Psoas muscle (tissue), 7 donors: ENCODE measurements at regions not wholly inside any gene's neighbourhood (a gene's known extent, or its start where the extent isn't known, plus 50 kb on each side); places are given as distances from the start of the nearest gene placed in this dataset.
"Not testable (repeated sequence)": the region's sequence is repeated elsewhere in the genome, so short reads cannot be mapped to it uniquely, and the experiment has no call there.

Experiments used
- ATAC-seq, 4 donors: fragments of 200-7000 bp; cut with Tn5 transposase; one replicate each; pipeline ENCODE4 v1.9.1; 2020; ENCODE audit warnings: moderate library complexity in 3 of 4, mild to moderate bottlenecking in 2 of 4
- DNase-seq, 2 donors: peaks; one replicate each; pipeline ENCODE4 v3.0.0-alpha.2; 2020
- H3K27ac ChIP-seq: fragments of 200-600 bp; one replicate; pipeline ENCODE4 v1.8.0; 2022
- H3K27me3 ChIP-seq, 3 donors: fragments of 200-600 bp in 1 of 3; one replicate each; pipeline versions ENCODE4 v1.6.1 to v1.8.0; 2013 to 2022; ENCODE audit warnings: low read length in 2 of 3, mild to moderate bottlenecking in 2 of 3, moderate library complexity in 1 of 3; ENCODE audit not compliant: insufficient read depth in 3 of 3
- H3K36me3 ChIP-seq, 2 donors: fragments of 200-600 bp in 1 of 2; one replicate each; pipeline versions ENCODE4 v1.6.1 to v1.8.0; 2013 to 2022; ENCODE audit warnings: low read depth in 1 of 2, mild to moderate bottlenecking in 1 of 2, moderate library complexity in 1 of 2; ENCODE audit not compliant: insufficient read depth in 1 of 2
- H3K4me1 ChIP-seq: fragments of 200-600 bp; one replicate; pipeline ENCODE4 v1.8.0; 2022
- H3K4me3 ChIP-seq: fragments of 200-600 bp; one replicate; pipeline ENCODE4 v1.8.0; 2022; ENCODE audit warnings: mild to moderate bottlenecking
- H3K9me3 ChIP-seq: fragments of 200-600 bp; one replicate; pipeline ENCODE4 v1.8.0; 2022
- CTCF ChIP-seq: fragments of 200-600 bp; IDR thresholded peaks from one replicate; pipeline ENCODE4 v1.8.0; 2022; ENCODE audit warnings: antibody characterized with exemption
- WGBS, 3 donors: extraction: QIAGEN DNeasy Blood & Tissue Kit; methylation state at CpG; one replicate each; pipeline versions ENCODE4 v1.1.6 to v1.1.7; 2013; 5-methylcytosine and 5-hydroxymethylcytosine counted together
- intact Hi-C, 2 donors: fragments of 100-400 bp; cut with DNase I; formaldehyde crosslinking; loops; one replicate each; pipeline versions ENCODE4 v1.11.0 to v1.14.2; 2022
- donor health status: healthy with polysubstance abuse.
- donor health status: DM: no; HTN: no; CAD: no; lungs with moderate emphysema.
- donor health status: Bipolar disorder and iron deficiency.
- donor health status: healthy.
- donor health status: DM: yes; HTN: yes; CAD: no.
- donor health status: DM: no; HTN: no; CAD: no.
- donor health status: DM: yes; HTN: yes; CAD: no.

GRCh38 chr18:70405052-70405451 lies 116.2 kb downstream of the SOCS6 start:
- intact Hi-C loops: no loop called here
- no peaks in the 10 kb centered on the region for H3K27me3 ChIP-seq
- H3K9me3 ChIP-seq: no peaks in the 10 kb centered on the region
- no peaks in the 10 kb centered on the region for H3K4me1 ChIP-seq
- H3K27ac ChIP-seq: no peak overlapping the region
- DNase-seq: no peak
- no peaks in the 10 kb centered on the region for H3K36me3 ChIP-seq
- H3K4me3 ChIP-seq: no peak overlapping the region
- no peak for TF ChIP-seq CTCF
- no peak for ATAC-seq
- 73 to 81% (median 77%) methylated on average over 3 of the region's 3 CpGs for WGBS, 3 donors

- Histone ChIP-seq H3K27me3 (no peaks in the 10 kb centered on the region), H3K36me3 (no peaks in the 10 kb centered on the region), H3K27ac (no peak overlapping the region), H3K4me1 (no peaks in the 10 kb centered on the region), H3K4me3 (no peak overlapping the region), H3K9me3 (no peaks in the 10 kb centered on the region)
- 70 to 86% (median 74%) methylated on average over 6 of the region's 6 CpGs for WGBS, 3 donors
- no peak for ATAC-seq
- intact Hi-C loops: no loop called here
- TF ChIP-seq CTCF: no peak
- no peak for DNase-seq
Observed at GRCh38 chr18:70400476-70400875, 111.6 kb downstream of the SOCS6 start.

GRCh38 chr18:70398076-70398475 lies 109.2 kb downstream of the SOCS6 start:
- TF ChIP-seq CTCF: no peak
- no peaks in the 10 kb centered on the region for H3K36me3 ChIP-seq
- H3K4me1 ChIP-seq: no peaks in the 10 kb centered on the region
- intact Hi-C loops: no loop called here
- no peak for ATAC-seq
- 78 to 91% (median 83%) methylated on average over 1 of the region's 1 CpG for WGBS, 3 donors
- no peak for DNase-seq
- H3K27ac ChIP-seq: no peak overlapping the region
- H3K27me3 ChIP-seq: no peaks in the 10 kb centered on the region
- no peaks in the 10 kb centered on the region for H3K9me3 ChIP-seq
- no peak overlapping the region for H3K4me3 ChIP-seq

- Histone ChIP-seq H3K27me3 (no peaks in the 10 kb centered on the region), H3K4me3 (no peak overlapping the region), H3K27ac (no peak overlapping the region), H3K36me3 (no peaks in the 10 kb centered on the region), H3K4me1 (no peaks in the 10 kb centered on the region), H3K9me3 (no peaks in the 10 kb centered on the region)
- TF ChIP-seq CTCF: no peak
- intact Hi-C loops: no loop called here
- DNase-seq (no peak), ATAC-seq (no peak)
- 87 to 93% (median 90%) methylated on average over 5 of the region's 5 CpGs for WGBS, 3 donors
Observed at GRCh38 chr18:70397259-70397925, 108.5 kb downstream of the SOCS6 start.

GRCh38 chr18:70395771-70396170 lies 106.9 kb downstream of the SOCS6 start:
- intact Hi-C loops, H3K36me3 ChIP-seq: not testable (repeated sequence)
- 71 to 84% (median 76%) methylated on average over 4 of the region's 4 CpGs for WGBS, 3 donors

More at GRCh38 chr18:70395771-70396170, 106.9 kb downstream of the SOCS6 start:
- not testable (repeated sequence) for H3K9me3 ChIP-seq, DNase-seq, H3K27ac ChIP-seq, H3K27me3 ChIP-seq, ATAC-seq, H3K4me3 ChIP-seq, H3K4me1 ChIP-seq
